HCT116 (cell line): ENCODE measurements at regions not wholly inside any gene's neighbourhood (a gene's known extent, or its start where the extent isn't known, plus 50 kb on each side); places are given as distances from the start of the nearest gene placed in this dataset.

Experiments
- ATAC-seq: fragments of 200-7000 bp; cut with Tn5 transposase; 2 replicates; pipeline ENCODE4 v1.9.1; 2020; ENCODE audit warnings: mild to moderate bottlenecking, moderate library complexity
- BruUV-seq: library from RNA; stranded (reverse); fragments of 400-500 nt; replicated peaks from 2 replicates; lab custom pipeline; 2021; lab: Mats Ljungman, UMichigan
- CTCF ChIA-PET: fragments of 300-600 bp; sonication (Branson Sonifier 250); formaldehyde crosslinking; loops from one replicate; lab custom pipeline; 2021; ENCODE audit warnings: antibody characterized with exemption; lab: Charles Lee
- POLR2A ChIA-PET: fragments of 300-600, 350-600 bp; sonication (Branson Sonifier 250); formaldehyde crosslinking; loops from one replicate; lab custom pipeline; 2021; ENCODE audit warnings: antibody characterized with exemption; lab: Charles Lee
- RAD21 ChIA-PET, 2 experiments: fragments of 300-600 bp; sonication (Branson Sonifier 250); formaldehyde crosslinking; loops; one replicate each; lab custom pipeline; 2023; ENCODE audit warnings: low total read pairs in 2 of 2; ENCODE audit not compliant: uncharacterized antibody in 2 of 2, unreplicated experiment in 2 of 2, low non-redundant PET in 1 of 2; lab: Charles Lee
- DNase-seq: peaks from one replicate; pipeline ENCODE4 v3.0.0-alpha.2; 2010; ENCODE audit warnings: low read depth, low spot score
- H2AFZ ChIP-seq: fragments of 200-600 bp; shearing (Covaris generic), sonication (generic); 2 replicates; pipeline ENCODE4 v1.6.1; 2017; ENCODE audit warnings: low read depth, mixed run types, mixed read lengths, antibody characterized with exemption, low read length; ENCODE audit not compliant: poor library complexity, severe bottlenecking
- H3K27ac ChIP-seq: 2 replicates; pipeline ENCODE4 v1.5.1; 2012; ENCODE audit warnings: low read depth, low read length
- H3K27me3 ChIP-seq: fragments of 200-600 bp; sonication (generic); 2 replicates; pipeline ENCODE4 v1.6.1; 2016; ENCODE audit warnings: mixed run types, low read length, mixed read lengths; ENCODE audit not compliant: insufficient read depth
- H3K36me3 ChIP-seq, 2 experiments: fragments of 200-500 bp in 1 of 2; fragments of 200-600 bp in 1 of 2; sonication (Bioruptor generic) in 1 of 2; sonication (generic) in 1 of 2; 2 replicates each; pipeline versions ENCODE4 v1.5.1 to v1.6.1; 2014 to 2016; ENCODE audit warnings: low read length in 2 of 2, inconsistent platforms in 1 of 2, mixed read lengths in 1 of 2, mixed run types in 1 of 2; ENCODE audit not compliant: insufficient read depth in 2 of 2, control insufficient read depth in 1 of 2
- H3K4me1 ChIP-seq, 2 experiments: fragments of 200-600 bp in 1 of 2; sonication (generic) in 1 of 2; 2 replicates each; pipeline versions ENCODE4 v1.5.1 to v1.6.1; 2012 to 2017; ENCODE audit warnings: low read length in 2 of 2, inconsistent platforms in 1 of 2, mild to moderate bottlenecking in 1 of 2, mixed read lengths in 1 of 2, mixed run types in 1 of 2, moderate library complexity in 1 of 2; ENCODE audit not compliant: insufficient read depth in 2 of 2, control insufficient read depth in 1 of 2
- H3K4me2 ChIP-seq: fragments of 200-600 bp; sonication (generic); 2 replicates; pipeline ENCODE4 v1.6.1; 2017; ENCODE audit warnings: mixed run types, low read length, mixed read lengths
- H3K4me3 ChIP-seq, 2 experiments: fragments of 200-600 bp in 1 of 2; sonication (generic) in 1 of 2; replicated peaks in 1 of 2; 2 replicates each; pipeline ENCODE4 v1.5.1; 2011 to 2016; ENCODE audit warnings: low read length in 2 of 2, control low read depth in 1 of 2, low read depth in 1 of 2, mild to moderate bottlenecking in 1 of 2, mixed read lengths in 1 of 2, mixed run types in 1 of 2
- H3K79me2 ChIP-seq: fragments of 200-600 bp; sonication (generic); 2 replicates; pipeline ENCODE4 v1.6.1; 2017; ENCODE audit warnings: mild to moderate bottlenecking, mixed run types, low read length, moderate library complexity, mixed read lengths; ENCODE audit not compliant: insufficient read depth
- H3K9ac ChIP-seq: fragments of 200-600 bp; sonication (generic); 2 replicates; pipeline ENCODE4 v1.6.1; 2016; ENCODE audit warnings: low read length, mixed read lengths
- H3K9me2 ChIP-seq: fragments of 200-600 bp; sonication (generic), shearing (Covaris generic); 2 replicates; pipeline ENCODE4 v1.6.1; 2017; ENCODE audit warnings: mixed run types, mild to moderate bottlenecking, moderate library complexity; ENCODE audit not compliant: insufficient read depth
- H3K9me3 ChIP-seq, 2 experiments: fragments of 200-500 bp in 1 of 2; fragments of 200-600 bp in 1 of 2; sonication (Bioruptor generic) in 1 of 2; sonication (generic) in 1 of 2; 2 replicates each; pipeline ENCODE4 v1.6.1; 2014 to 2017; ENCODE audit warnings: low read length in 2 of 2, mixed read lengths in 2 of 2, inconsistent platforms in 1 of 2, low read depth in 1 of 2, mild to moderate bottlenecking in 1 of 2, mixed run types in 1 of 2, moderate library complexity in 1 of 2; ENCODE audit not compliant: control insufficient read depth in 1 of 2, insufficient read depth in 1 of 2
- H4K20me1 ChIP-seq: fragments of 200-600 bp; sonication (generic), shearing (Covaris generic); 2 replicates; pipeline ENCODE4 v1.6.1; 2017; ENCODE audit warnings: mixed run types, mild to moderate bottlenecking, moderate library complexity; ENCODE audit not compliant: insufficient read depth
- ATF3 ChIP-seq: IDR thresholded peaks from 2 replicates; pipeline ENCODE4 v1.6.1; 2012
- CBX3 ChIP-seq: IDR thresholded peaks from 2 replicates; pipeline ENCODE4 v1.6.1; 2012; ENCODE audit warnings: low read depth
- CEBPB ChIP-seq: IDR thresholded peaks from 2 replicates; pipeline ENCODE4 v1.6.1; 2012; ENCODE audit warnings: low read depth
- CTCF ChIP-seq, 3 experiments: fragments of 200-600 bp in 1 of 3; sonication (generic) in 1 of 3; IDR thresholded peaks in 2 of 3; conservative IDR thresholded peaks in 1 of 3; 2 replicates each; pipeline ENCODE4 v1.5.1; 2012 to 2017; ENCODE audit warnings: low read depth in 2 of 3, low read length in 2 of 3, antibody characterized with exemption in 1 of 3, borderline replicate concordance in 1 of 3, control low read depth in 1 of 3, mild to moderate bottlenecking in 1 of 3, mixed read lengths in 1 of 3, mixed run types in 1 of 3, moderate library complexity in 1 of 3; ENCODE audit not compliant: insufficient read depth in 1 of 3
- EGR1 ChIP-seq: IDR thresholded peaks from 2 replicates; pipeline ENCODE4 v1.6.1; 2012; ENCODE audit warnings: low read depth
- ELF1 ChIP-seq: IDR thresholded peaks from 2 replicates; pipeline ENCODE4 v1.6.1; 2012; ENCODE audit warnings: low read depth, borderline replicate concordance
- EZH2 ChIP-seq: fragments of 200-600 bp; sonication (generic); IDR thresholded peaks from 2 replicates; pipeline ENCODE4 v1.6.1; 2017; ENCODE audit warnings: antibody characterized with exemption, mixed run types
- FOSL1 ChIP-seq: IDR thresholded peaks from 2 replicates; pipeline ENCODE4 v1.6.1; 2012; ENCODE audit warnings: low read depth
- JUND ChIP-seq: IDR thresholded peaks from 2 replicates; pipeline ENCODE4 v1.6.1; 2012
- MAX ChIP-seq: IDR thresholded peaks from 2 replicates; pipeline ENCODE4 v1.6.1; 2012
- POLR2A ChIP-seq: IDR thresholded peaks from 2 replicates; pipeline ENCODE4 v1.7.0; 2011; ENCODE audit warnings: borderline replicate concordance; ENCODE audit not compliant: insufficient read depth, insufficient read length; ENCODE audit errors: extremely low read depth
- POLR2AphosphoS5 ChIP-seq: IDR thresholded peaks from 2 replicates; pipeline ENCODE4 v1.6.1; 2011; ENCODE audit warnings: mild to moderate bottlenecking, low read depth, low read length, moderate library complexity
- REST ChIP-seq: IDR thresholded peaks from 2 replicates; pipeline ENCODE4 v1.6.1; 2012; ENCODE audit warnings: low read depth
- SIN3A ChIP-seq: IDR thresholded peaks from 2 replicates; pipeline ENCODE4 v1.6.1; 2012; ENCODE audit warnings: low read depth
- SP1 ChIP-seq: IDR thresholded peaks from 2 replicates; pipeline ENCODE4 v1.6.1; 2012; ENCODE audit warnings: low read depth
- TCF7L2 ChIP-seq: IDR thresholded peaks from 2 replicates; pipeline ENCODE4 v1.7.0; 2011; ENCODE audit warnings: borderline replicate concordance, inconsistent platforms; ENCODE audit not compliant: insufficient read depth, insufficient read length; ENCODE audit errors: extremely low read depth
- YY1 ChIP-seq: IDR thresholded peaks from 2 replicates; pipeline ENCODE4 v1.6.1; 2011; ENCODE audit warnings: low read length, low read depth, moderate library complexity, mild to moderate bottlenecking; ENCODE audit not compliant: insufficient replicate concordance; ENCODE audit errors: extremely low read depth
- ZFX ChIP-seq: fragments of 450-650 bp; IDR thresholded peaks from 2 replicates; pipeline ENCODE4 v1.6.1; 2017
- intact Hi-C: fragments of 100-400 bp; cut with micrococcal nuclease; formaldehyde crosslinking; loops from 2 replicates; pipeline ENCODE4 v1.10.0; 2022

- Histone ChIP-seq H3K36me3 (no peaks in the 10 kb centered on the region), H3K27ac (no peak overlapping the region), H4K20me1 (no peaks in the 10 kb centered on the region), H3K9me3 (no peaks in the 10 kb centered on the region), H3K27me3 (no peaks in the 10 kb centered on the region), H3K4me3 (no peak overlapping the region), H3K4me2 (no peak overlapping the region), H3K9ac (no peak overlapping the region), H3K9me2 (no peaks in the 10 kb centered on the region), H3K79me2 (no peaks in the 10 kb centered on the region), H3K4me1 (no peaks in the 10 kb centered on the region), H2AFZ (no peak overlapping the region)
- ChIA-PET CTCF (no interaction called here), RAD21 (no interaction called here), POLR2A (no interaction called here)
- TF ChIP-seq CBX3: no peak
- TF ChIP-seq TCF7L2: no peak
- TF ChIP-seq ELF1: no peak
- no peak for TF ChIP-seq POLR2AphosphoS5
- TF ChIP-seq CEBPB: no peak
- no peak for TF ChIP-seq MAX
- TF ChIP-seq YY1: no peak
- no peak for TF ChIP-seq SIN3A
- no peak for TF ChIP-seq JUND
- TF ChIP-seq EGR1: no peak
- no peak for TF ChIP-seq REST
- TF ChIP-seq EZH2: no peak
- TF ChIP-seq CTCF (IDR thresholded peaks at IDR 0.05 in 2 of 3, conservative IDR thresholded peaks at IDR 0.05 in 1 of 3; ENCODE audit: borderline replicate concordance in 1 of 3, insufficient read depth in 1 of 3, low read depth in 2 of 3, low read length in 2 of 3): no peak
- TF ChIP-seq ATF3: no peak
- TF ChIP-seq SP1: no peak
- TF ChIP-seq ZFX: no peak
- TF ChIP-seq POLR2A: no peak
- TF ChIP-seq FOSL1: no peak
- no TSS peak for BruUV-seq
- DNase-seq (no peak), ATAC-seq (no peak)
- intact Hi-C loops: no loop called here
Observed at GRCh38 chr13:20301403-20302071, 69.4 kb upstream of the GJB6 start.
